ENCODE measurements at regions not wholly inside any gene's neighbourhood (a gene's known extent, or its start where the extent isn't known, plus 50 kb on each side); places are given as distances from the start of the nearest gene placed in this dataset.

GRCh38 chr2:216925006-216925405 is 65.1 kb upstream of the TNP1 start:
- no peak for FAIRE-seq
- no peak for DNase-seq (ENCODE audit: insufficient read length, low spot score)
- TF ChIP-seq, protein P1, sequence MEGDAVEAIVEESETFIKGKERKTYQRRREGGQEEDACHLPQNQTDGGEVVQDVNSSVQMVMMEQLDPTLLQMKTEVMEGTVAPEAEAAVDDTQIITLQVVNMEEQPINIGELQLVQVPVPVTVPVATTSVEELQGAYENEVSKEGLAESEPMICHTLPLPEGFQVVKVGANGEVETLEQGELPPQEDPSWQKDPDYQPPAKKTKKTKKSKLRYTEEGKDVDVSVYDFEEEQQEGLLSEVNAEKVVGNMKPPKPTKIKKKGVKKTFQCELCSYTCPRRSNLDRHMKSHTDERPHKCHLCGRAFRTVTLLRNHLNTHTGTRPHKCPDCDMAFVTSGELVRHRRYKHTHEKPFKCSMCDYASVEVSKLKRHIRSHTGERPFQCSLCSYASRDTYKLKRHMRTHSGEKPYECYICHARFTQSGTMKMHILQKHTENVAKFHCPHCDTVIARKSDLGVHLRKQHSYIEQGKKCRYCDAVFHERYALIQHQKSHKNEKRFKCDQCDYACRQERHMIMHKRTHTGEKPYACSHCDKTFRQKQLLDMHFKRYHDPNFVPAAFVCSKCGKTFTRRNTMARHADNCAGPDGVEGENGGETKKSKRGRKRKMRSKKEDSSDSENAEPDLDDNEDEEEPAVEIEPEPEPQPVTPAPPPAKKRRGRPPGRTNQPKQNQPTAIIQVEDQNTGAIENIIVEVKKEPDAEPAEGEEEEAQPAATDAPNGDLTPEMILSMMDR (IDR thresholded peaks at IDR 0.05; ENCODE audit: insufficient read depth, missing control alignments): no peak

- TF ChIP-seq, protein P1 (IDR thresholded peaks at IDR 0.05; ENCODE audit: insufficient read depth, missing control alignments): no peak
- DNase-seq (ENCODE audit: insufficient read length, low spot score) (no peak), FAIRE-seq (no peak)
These were observed 63.8 kb upstream of the TNP1 start for GRCh38 chr2:216923706-216924105.

- TF ChIP-seq, protein P1 (IDR thresholded peaks at IDR 0.05; ENCODE audit: insufficient read depth, missing control alignments): no peak
- DNase-seq (ENCODE audit: insufficient read length, low spot score) (no peak), FAIRE-seq (no peak)
These were observed 62.4 kb upstream of the TNP1 start for GRCh38 chr2:216922175-216922780.

- DNase-seq (ENCODE audit: insufficient read length, low spot score) (no peak), FAIRE-seq (no peak)
- TF ChIP-seq, protein P1 (IDR thresholded peaks at IDR 0.05; ENCODE audit: insufficient read depth, missing control alignments): no peak
These were observed 61.1 kb upstream of the TNP1 start for GRCh38 chr2:216920937-216921456.

DNA sequence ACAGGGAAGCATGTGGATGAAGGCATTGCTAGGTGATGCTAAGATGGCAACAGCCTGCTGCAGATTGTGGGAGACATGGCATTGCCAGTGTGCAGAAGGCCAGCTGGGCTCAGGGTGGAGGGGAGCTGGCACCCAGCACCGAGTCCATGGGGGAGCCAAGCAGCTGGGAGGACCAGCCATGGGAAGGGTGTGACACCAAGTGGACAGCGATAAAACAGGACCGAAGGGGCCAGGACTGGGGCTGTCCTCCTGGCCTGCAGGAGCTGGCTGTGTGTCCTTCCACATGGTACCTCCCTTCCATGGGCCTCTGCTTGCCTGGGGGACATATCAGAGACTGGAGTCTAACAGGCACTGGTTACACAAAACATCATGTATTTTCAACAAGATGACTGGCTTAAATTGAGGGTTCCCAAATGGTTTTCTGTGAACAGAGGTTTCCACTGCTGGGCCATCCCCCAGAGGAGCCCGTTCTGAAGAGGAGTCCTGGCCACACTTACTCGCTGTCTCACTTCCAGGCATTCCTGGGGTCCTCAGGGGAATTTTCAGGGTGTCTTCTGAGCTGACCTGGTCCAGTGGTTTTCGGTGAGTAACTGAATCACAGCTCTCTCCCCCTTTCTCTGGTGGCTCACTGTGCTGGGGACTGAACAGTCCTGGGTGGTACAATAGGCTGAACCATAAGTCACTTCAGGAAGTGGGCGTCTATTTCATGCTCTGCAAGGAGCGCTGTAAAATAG is 60.4 kb upstream of the TNP1 start:
- DNase-seq (ENCODE audit: insufficient read length, low spot score) (no peak), FAIRE-seq (no peak)
- TF ChIP-seq, protein P1 (IDR thresholded peaks at IDR 0.05; ENCODE audit: insufficient read depth, missing control alignments): no peak

DNA sequence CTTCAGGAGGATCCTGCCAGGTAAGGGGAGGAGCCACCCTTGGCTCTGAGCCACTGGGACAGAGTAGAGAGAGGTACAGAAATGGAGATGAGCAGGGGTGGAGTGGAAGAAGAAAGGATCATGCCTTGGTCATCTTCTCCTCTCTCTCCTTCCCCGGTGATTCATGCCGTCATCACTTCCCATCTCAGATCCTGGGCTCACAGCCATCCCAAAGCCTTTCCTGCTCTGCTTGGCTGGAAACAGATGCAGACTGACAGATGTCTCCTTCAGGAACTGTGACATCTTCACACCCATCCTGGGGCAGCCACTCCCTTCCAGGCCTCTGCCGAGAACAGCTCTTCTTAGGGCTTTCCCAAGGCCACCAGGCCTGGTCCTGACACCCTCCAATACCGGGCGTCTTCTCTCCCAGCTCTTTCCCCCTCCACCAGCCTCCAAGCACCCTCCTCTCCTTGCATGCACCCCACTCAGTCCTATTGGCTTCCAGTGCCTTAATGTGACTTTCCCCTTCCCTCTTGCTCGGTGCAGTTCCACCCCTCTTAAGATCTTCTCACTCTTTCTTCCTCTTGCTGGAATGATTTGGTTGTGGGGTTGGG is 58.3 kb upstream of the TNP1 start:
- TF ChIP-seq, protein P1 (IDR thresholded peaks at IDR 0.05; ENCODE audit: insufficient read depth, missing control alignments): no peak
- FAIRE-seq: no peak
- no peak for DNase-seq (ENCODE audit: insufficient read length, low spot score)
